8988T (cell line): ENCODE measurements at regions not wholly inside any gene's neighbourhood (a gene's known extent, or its start where the extent isn't known, plus 50 kb on each side); places are given as distances from the start of the nearest gene placed in this dataset.
"Not testable (repeated sequence)": the region's sequence is repeated elsewhere in the genome, so short reads cannot be mapped to it uniquely, and the experiment has no call there.

ENCODE experiments used
- DNase-seq: peaks from one replicate; pipeline ENCODE4 v3.0.0; 2011

- DNase-seq, result no peak
Measured at GRCh38 chr2:145914716-145915115, 1394.8 kb upstream of the ZEB2 start.

- DNase-seq, result no peak
Measured at GRCh38 chr2:145910416-145910815, 1390.5 kb upstream of the ZEB2 start.

- DNase-seq, result no peak
Measured at GRCh38 chr2:145909766-145910165, 1389.8 kb upstream of the ZEB2 start.

- no peak for DNase-seq
Measured at GRCh38 chr2:145909175-145909755, 1389.3 kb upstream of the ZEB2 start.

- DNase-seq, result no peak
Measured at GRCh38 chr2:145906354-145906753, 1386.4 kb upstream of the ZEB2 start.

- no peak for DNase-seq
Measured at GRCh38 chr2:145905371-145905770, 1385.5 kb upstream of the ZEB2 start.

GRCh38 chr2:145897151-145897550, 1377.2 kb upstream of the ZEB2 start:
- DNase-seq, result no peak

- DNase-seq, result no peak
Measured at GRCh38 chr2:145887915-145888314, 1368.0 kb upstream of the ZEB2 start.

GRCh38 chr2:145880997-145881396, 1361.1 kb upstream of the ZEB2 start:
- not testable (repeated sequence) for DNase-seq

- no peak for DNase-seq
Measured at GRCh38 chr2:145875016-145875415, 1355.1 kb upstream of the ZEB2 start.

GRCh38 chr2:145874466-145874865, 1354.5 kb upstream of the ZEB2 start:
- DNase-seq, result no peak

- no peak for DNase-seq
Measured at GRCh38 chr2:145864501-145864900, 1344.6 kb upstream of the ZEB2 start.

GRCh38 chr2:145861940-145862339, 1342.0 kb upstream of the ZEB2 start:
- no peak for DNase-seq

- DNase-seq, result no peak
Measured at GRCh38 chr2:145860083-145860482, 1340.2 kb upstream of the ZEB2 start.

- DNase-seq, result no peak
Measured at GRCh38 chr2:145855142-145855541, 1335.2 kb upstream of the ZEB2 start.

GRCh38 chr2:145854039-145854755, 1334.3 kb upstream of the ZEB2 start:
- DNase-seq, result no peak

GRCh38 chr2:145851730-145852129, 1331.8 kb upstream of the ZEB2 start:
- DNase-seq, result no peak

- DNase-seq, result no peak
Measured at GRCh38 chr2:145849466-145849865, 1329.5 kb upstream of the ZEB2 start.

GRCh38 chr2:145846982-145847381, 1327.1 kb upstream of the ZEB2 start:
- DNase-seq, result no peak

- DNase-seq, result no peak
Measured at GRCh38 chr2:145845923-145846322, 1326.0 kb upstream of the ZEB2 start.

- DNase-seq, result no peak
Measured at GRCh38 chr2:145845207-145845894, 1325.4 kb upstream of the ZEB2 start.

- no peak for DNase-seq
Measured at GRCh38 chr2:145841973-145842372, 1322.1 kb upstream of the ZEB2 start.

GRCh38 chr2:145836986-145837385, 1317.1 kb upstream of the ZEB2 start:
- DNase-seq, result no peak

- no peak for DNase-seq
Measured at GRCh38 chr2:145835665-145836064, 1315.7 kb upstream of the ZEB2 start.
